B cell (primary cell): ENCODE measurements at regions not wholly inside any gene's neighbourhood (a gene's known extent, or its start where the extent isn't known, plus 50 kb on each side); places are given as distances from the start of the nearest gene placed in this dataset.

Experiments used
- ATAC-seq: fragments of 200-7000 bp; cut with Tn5 transposase; one replicate; pipeline ENCODE4 v1.10.0; 2021; ENCODE audit warnings: low read depth, mild to moderate bottlenecking, moderate number of reproducible peaks, moderate library complexity
- CTCF ChIA-PET: fragments of 350-600 bp; sonication (Branson Sonifier 250); formaldehyde crosslinking; loops from one replicate; lab custom pipeline; 2021; ENCODE audit warnings: antibody characterized with exemption, inconsistent platforms; lab: Charles Lee
- POLR2A ChIA-PET: fragments of 350-600 bp; sonication (Branson Sonifier 250); formaldehyde crosslinking; loops from one replicate; lab custom pipeline; 2021; ENCODE audit warnings: antibody characterized with exemption; lab: Charles Lee
- DNase-seq: peaks from one replicate; pipeline ENCODE4 v3.0.0; 2013
- H2AFZ ChIP-seq: 2 replicates; pipeline ENCODE4 v1.6.1; 2012; ENCODE audit warnings: mild to moderate bottlenecking, low read depth, low read length; ENCODE audit not compliant: insufficient read depth, poor library complexity, severe bottlenecking
- H3K27ac ChIP-seq, 2 donors: 1 replicate in 1 of 2; 2 replicates in 1 of 2; pipeline ENCODE4 v1.5.1; 2012 to 2013; ENCODE audit warnings: low read length in 2 of 2, mild to moderate bottlenecking in 2 of 2, moderate library complexity in 1 of 2
- H3K27me3 ChIP-seq, 4 experiments: fragments of 200-600 bp in 1 of 4; sonication (generic) in 1 of 4; replicated peaks in 1 of 4; 1 replicate in 2 of 4; 2 replicates in 2 of 4; pipeline versions ENCODE4 v1.6.1 to v1.7.0; 2013 to 2016; ENCODE audit warnings: low read length in 3 of 4, mild to moderate bottlenecking in 2 of 4, mixed read lengths in 1 of 4, moderate library complexity in 1 of 4; ENCODE audit not compliant: insufficient read depth in 4 of 4, control insufficient read depth in 3 of 4; ENCODE audit errors: control extremely low read depth in 1 of 4
- H3K36me3 ChIP-seq, 2 experiments: replicated peaks in 1 of 2; 1 replicate in 1 of 2; 2 replicates in 1 of 2; pipeline versions ENCODE4 v1.6.1 to v1.7.1; 2013; ENCODE audit warnings: low read length in 1 of 2; ENCODE audit not compliant: insufficient read depth in 2 of 2, control insufficient read depth in 1 of 2; ENCODE audit errors: control extremely low read depth in 1 of 2, extremely low read depth in 1 of 2
- H3K4me1 ChIP-seq, 2 donors: fragments of 200-600 bp in 1 of 2; sonication (generic) in 1 of 2; 1 replicate in 1 of 2; 2 replicates in 1 of 2; pipeline versions ENCODE4 v1.5.1 to v1.6.1; 2013 to 2017; ENCODE audit warnings: low read length in 2 of 2; ENCODE audit not compliant: control insufficient read depth in 2 of 2, insufficient read depth in 2 of 2
- H3K4me2 ChIP-seq: replicated peaks from 2 replicates; pipeline ENCODE3; 2012; ENCODE audit warnings: mild to moderate bottlenecking, low read depth, low read length; ENCODE audit not compliant: poor library complexity, severe bottlenecking
- H3K4me3 ChIP-seq, 5 experiments: fragments of 200-600 bp in 1 of 5; sonication (generic) in 1 of 5; 1 replicate in 3 of 5; 2 replicates in 2 of 5; pipeline versions ENCODE4 v1.5.1 to v1.7.0; 2011 to 2016; ENCODE audit warnings: low read length in 4 of 5, mild to moderate bottlenecking in 4 of 5, low read depth in 2 of 5, control low read depth in 1 of 5, moderate library complexity in 1 of 5; ENCODE audit not compliant: insufficient read depth in 1 of 5; ENCODE audit errors: control extremely low read depth in 1 of 5, extremely low read depth in 1 of 5
- H3K79me2 ChIP-seq: fragments of 200-600 bp; sonication (generic); one replicate; pipeline ENCODE4 v1.6.0; 2016; ENCODE audit warnings: low read length; ENCODE audit not compliant: control insufficient read depth, insufficient read depth
- H3K9ac ChIP-seq: fragments of 200-600 bp; sonication (generic); 2 replicates; pipeline ENCODE4 v1.6.1; 2017; ENCODE audit warnings: mild to moderate bottlenecking, low read length, moderate library complexity
- H3K9me3 ChIP-seq, 3 donors: one replicate each; pipeline versions ENCODE4 v1.6.1 to v1.7.1; 2013; ENCODE audit warnings: low read length in 2 of 3; ENCODE audit not compliant: control insufficient read depth in 2 of 3, insufficient read depth in 1 of 3; ENCODE audit errors: control extremely low read depth in 1 of 3
- H4K20me1 ChIP-seq: 2 replicates; pipeline ENCODE4 v1.6.0; 2012; ENCODE audit warnings: mild to moderate bottlenecking, low read length; ENCODE audit not compliant: insufficient read depth, control insufficient read depth, poor library complexity, severe bottlenecking
- H3K27ac Mint-ChIP-seq: one replicate; pipeline ENCODE4 v1.8.0; 2021; ENCODE audit warnings: mixed read lengths
- H3K27me3 Mint-ChIP-seq: one replicate; pipeline ENCODE4 v1.8.0; 2021; ENCODE audit warnings: mixed read lengths
- H3K4me1 Mint-ChIP-seq: one replicate; pipeline ENCODE4 v1.8.0; 2021; ENCODE audit warnings: mixed read lengths
- H3K4me3 Mint-ChIP-seq: one replicate; pipeline ENCODE4 v1.8.0; 2021; ENCODE audit warnings: mixed read lengths
- H3K9me3 Mint-ChIP-seq: one replicate; pipeline ENCODE4 v1.8.0; 2022; ENCODE audit warnings: mixed read lengths; ENCODE audit not compliant: insufficient read depth
- EZH2 ChIP-seq: IDR thresholded peaks from 2 replicates; pipeline ENCODE4 v1.6.1; 2012; ENCODE audit warnings: borderline replicate concordance, low read depth, mild to moderate bottlenecking, moderate library complexity, low read length; ENCODE audit not compliant: insufficient read depth, poor library complexity, severe bottlenecking
- WGBS: methylation state at CpG from one replicate; pipeline ENCODE4 v1.1.5; 2013; ENCODE audit warnings: missing lambda C conversion rate; ENCODE audit not compliant: insufficient coverage; 5-methylcytosine and 5-hydroxymethylcytosine counted together
- intact Hi-C: fragments of 100-400 bp; cut with micrococcal nuclease; formaldehyde crosslinking; loops from one replicate; pipeline ENCODE4 v1.10.0; 2022
- TF ChIP-seq, protein P1 (sequence below): fragments of 200-600 bp; IDR thresholded peaks from one replicate; pipeline ENCODE4 v1.8.0; 2022; ENCODE audit warnings: antibody characterized with exemption, mild to moderate bottlenecking

DNA sequence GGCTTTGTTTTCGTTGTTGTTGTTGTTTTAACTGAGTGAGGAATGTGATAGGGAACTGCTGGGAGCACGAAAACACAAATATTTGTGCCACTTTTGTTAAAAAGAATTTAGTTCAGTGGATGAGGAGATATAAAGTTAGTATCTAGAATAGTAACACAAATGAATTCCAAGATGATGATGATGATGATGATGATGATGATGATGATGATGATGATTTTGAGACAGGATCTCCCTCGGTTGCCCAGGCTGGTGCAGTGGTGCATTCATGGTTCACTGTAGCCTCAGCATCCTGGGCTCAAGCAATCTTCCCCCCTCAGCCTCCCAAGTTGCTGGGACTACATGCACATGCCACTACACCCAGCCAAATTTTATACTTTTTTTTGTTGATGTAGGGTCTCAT lies 223.7 kb downstream of the DSEL start:
- ATAC-seq (no peak), DNase-seq (no peak)
- no peaks in the 10 kb centered on the region for H3K36me3 ChIP-seq
- no peaks in the 10 kb centered on the region for H4K20me1 ChIP-seq
- intact Hi-C loops = no loop called here
- Mint-ChIP-seq H3K4me1 (no peaks in the 10 kb centered on the region), H3K27ac (no peak overlapping the region), H3K9me3 (peaks cover 6% of the 10 kb centered on the region), H3K4me3 (no peak overlapping the region), H3K27me3 (no peaks in the 10 kb centered on the region)
- H3K27me3 ChIP-seq = no peaks in the 10 kb centered on the region
- no peak overlapping the region for H3K4me2 ChIP-seq
- H3K79me2 ChIP-seq = no peaks in the 10 kb centered on the region
- no peaks in the 10 kb centered on the region for H3K4me1 ChIP-seq
- H3K4me3 ChIP-seq = no peak overlapping the region
- POLR2A ChIA-PET = no interaction called here
- no peak overlapping the region for H3K27ac ChIP-seq
- 82% methylated on average over 2 of the region's 3 CpGs for WGBS
- CTCF ChIA-PET = no interaction called here
- H3K9me3 ChIP-seq = peaks cover 0 to 2% (median 0%) of the 10 kb centered on the region in 3 donors
- TF ChIP-seq, protein P1, sequence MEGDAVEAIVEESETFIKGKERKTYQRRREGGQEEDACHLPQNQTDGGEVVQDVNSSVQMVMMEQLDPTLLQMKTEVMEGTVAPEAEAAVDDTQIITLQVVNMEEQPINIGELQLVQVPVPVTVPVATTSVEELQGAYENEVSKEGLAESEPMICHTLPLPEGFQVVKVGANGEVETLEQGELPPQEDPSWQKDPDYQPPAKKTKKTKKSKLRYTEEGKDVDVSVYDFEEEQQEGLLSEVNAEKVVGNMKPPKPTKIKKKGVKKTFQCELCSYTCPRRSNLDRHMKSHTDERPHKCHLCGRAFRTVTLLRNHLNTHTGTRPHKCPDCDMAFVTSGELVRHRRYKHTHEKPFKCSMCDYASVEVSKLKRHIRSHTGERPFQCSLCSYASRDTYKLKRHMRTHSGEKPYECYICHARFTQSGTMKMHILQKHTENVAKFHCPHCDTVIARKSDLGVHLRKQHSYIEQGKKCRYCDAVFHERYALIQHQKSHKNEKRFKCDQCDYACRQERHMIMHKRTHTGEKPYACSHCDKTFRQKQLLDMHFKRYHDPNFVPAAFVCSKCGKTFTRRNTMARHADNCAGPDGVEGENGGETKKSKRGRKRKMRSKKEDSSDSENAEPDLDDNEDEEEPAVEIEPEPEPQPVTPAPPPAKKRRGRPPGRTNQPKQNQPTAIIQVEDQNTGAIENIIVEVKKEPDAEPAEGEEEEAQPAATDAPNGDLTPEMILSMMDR = no peak
- TF ChIP-seq EZH2 = no peak
- no peak overlapping the region for H2AFZ ChIP-seq
- no peak overlapping the region for H3K9ac ChIP-seq

DNA sequence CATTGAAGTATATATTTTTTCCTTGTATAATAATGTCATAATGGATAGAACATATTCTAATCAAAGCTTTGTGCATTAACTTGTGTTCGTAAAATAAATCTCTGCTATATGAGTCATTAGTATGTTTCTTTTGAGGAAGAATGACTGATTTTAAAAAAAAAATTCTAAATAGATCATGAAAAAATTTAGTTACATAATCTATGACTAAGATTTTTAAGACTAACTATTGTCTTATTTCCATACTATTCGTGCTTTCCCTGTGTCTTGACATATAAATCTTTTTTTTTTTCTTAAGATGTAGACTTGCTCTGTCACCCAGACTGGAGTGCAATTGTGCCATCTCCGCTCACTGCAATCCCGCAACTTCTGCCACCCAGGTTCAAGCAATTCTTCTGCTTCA lies 226.1 kb downstream of the DSEL start:
- ATAC-seq = no peak
- Histone ChIP-seq H3K36me3 (no peaks in the 10 kb centered on the region), H2AFZ (no peak overlapping the region), H3K9ac (no peak overlapping the region), H3K27me3 (no peaks in the 10 kb centered on the region), H4K20me1 (no peaks in the 10 kb centered on the region), H3K4me2 (no peak overlapping the region), H3K4me3 (no peak overlapping the region), H3K9me3 (peaks cover 0 to 1% (median 0%) of the 10 kb centered on the region in 3 donors), H3K79me2 (no peaks in the 10 kb centered on the region), H3K27ac (no peak overlapping the region), H3K4me1 (no peaks in the 10 kb centered on the region)
- 58% methylated on average over 2 of the region's 4 CpGs for WGBS
- Mint-ChIP-seq H3K27ac (no peak overlapping the region), H3K4me3 (no peak overlapping the region), H3K9me3 (peaks cover 7% of the 10 kb centered on the region), H3K27me3 (no peaks in the 10 kb centered on the region), H3K4me1 (no peaks in the 10 kb centered on the region)
- intact Hi-C loops = no loop called here
- CTCF ChIA-PET = no interaction called here
- POLR2A ChIA-PET = no interaction called here
- TF ChIP-seq, protein P1 = no peak
- TF ChIP-seq EZH2 = no peak
- no peak for DNase-seq
